ENCODE measurements at regions not wholly inside any gene's neighbourhood (a gene's known extent, or its start where the extent isn't known, plus 50 kb on each side); places are given as distances from the start of the nearest gene placed in this dataset.
"Not testable (repeated sequence)": the region's sequence is repeated elsewhere in the genome, so short reads cannot be mapped to it uniquely, and the experiment has no call there.

DNA sequence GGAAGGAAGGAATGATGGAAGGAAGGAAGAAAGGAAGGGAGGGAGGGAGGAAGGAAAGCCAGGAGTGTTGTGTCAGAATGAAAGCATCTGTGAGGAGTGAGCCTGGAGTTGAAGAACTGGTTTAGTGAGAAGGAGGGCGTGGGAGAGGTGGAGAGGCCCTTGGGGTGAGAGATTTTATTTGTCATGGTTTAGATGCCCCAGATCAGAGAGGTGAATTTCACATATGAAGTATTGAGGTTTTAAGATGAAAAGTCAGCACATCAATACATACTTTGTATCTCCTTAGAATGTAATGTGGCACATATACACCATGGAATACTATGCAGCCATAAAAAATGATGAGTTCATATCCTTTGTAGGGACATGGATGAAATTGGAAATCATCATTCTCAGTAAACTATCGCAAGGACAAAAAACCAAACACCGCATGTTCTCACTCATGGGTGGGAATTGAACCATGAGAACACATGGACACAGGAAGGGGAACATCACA is 222.3 kb upstream of the ECI2 start:
- TF ChIP-seq, protein P1, sequence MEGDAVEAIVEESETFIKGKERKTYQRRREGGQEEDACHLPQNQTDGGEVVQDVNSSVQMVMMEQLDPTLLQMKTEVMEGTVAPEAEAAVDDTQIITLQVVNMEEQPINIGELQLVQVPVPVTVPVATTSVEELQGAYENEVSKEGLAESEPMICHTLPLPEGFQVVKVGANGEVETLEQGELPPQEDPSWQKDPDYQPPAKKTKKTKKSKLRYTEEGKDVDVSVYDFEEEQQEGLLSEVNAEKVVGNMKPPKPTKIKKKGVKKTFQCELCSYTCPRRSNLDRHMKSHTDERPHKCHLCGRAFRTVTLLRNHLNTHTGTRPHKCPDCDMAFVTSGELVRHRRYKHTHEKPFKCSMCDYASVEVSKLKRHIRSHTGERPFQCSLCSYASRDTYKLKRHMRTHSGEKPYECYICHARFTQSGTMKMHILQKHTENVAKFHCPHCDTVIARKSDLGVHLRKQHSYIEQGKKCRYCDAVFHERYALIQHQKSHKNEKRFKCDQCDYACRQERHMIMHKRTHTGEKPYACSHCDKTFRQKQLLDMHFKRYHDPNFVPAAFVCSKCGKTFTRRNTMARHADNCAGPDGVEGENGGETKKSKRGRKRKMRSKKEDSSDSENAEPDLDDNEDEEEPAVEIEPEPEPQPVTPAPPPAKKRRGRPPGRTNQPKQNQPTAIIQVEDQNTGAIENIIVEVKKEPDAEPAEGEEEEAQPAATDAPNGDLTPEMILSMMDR (IDR thresholded peaks at IDR 0.05), result not testable (repeated sequence)
- TF ChIP-seq EP300 (IDR thresholded peaks at IDR 0.05), result not testable (repeated sequence)

All from stomach (tissue), 4 donors.